Lower lobe of right lung (tissue), 2 donors: ENCODE measurements at regions not wholly inside any gene's neighbourhood (a gene's known extent, or its start where the extent isn't known, plus 50 kb on each side); places are given as distances from the start of the nearest gene placed in this dataset.

Experiments used
- ATAC-seq, 2 donors: fragments of 200-7000 bp; cut with Tn5 transposase; one replicate each; pipeline ENCODE4 v1.9.1; 2020 to 2022; ENCODE audit warnings: mild to moderate bottlenecking in 2 of 2, moderate library complexity in 2 of 2
- DNase-seq: peaks from one replicate; pipeline ENCODE4 v3.0.0-alpha.2; 2020
- H3K27ac ChIP-seq: fragments of 200-600 bp; one replicate; pipeline ENCODE4 v1.8.0; 2022
- H3K27me3 ChIP-seq: fragments of 200-600 bp; one replicate; pipeline ENCODE4 v1.8.0; 2022; ENCODE audit warnings: low read depth
- H3K36me3 ChIP-seq: fragments of 200-600 bp; one replicate; pipeline ENCODE4 v1.8.0; 2022; ENCODE audit warnings: mild to moderate bottlenecking
- H3K4me1 ChIP-seq: fragments of 200-600 bp; one replicate; pipeline ENCODE4 v1.8.0; 2022
- H3K4me3 ChIP-seq: fragments of 200-600 bp; one replicate; pipeline ENCODE4 v1.8.0; 2022; ENCODE audit warnings: mild to moderate bottlenecking
- H3K9me3 ChIP-seq: fragments of 200-600 bp; one replicate; pipeline ENCODE4 v1.8.0; 2022
- CTCF ChIP-seq: fragments of 200-600 bp; IDR thresholded peaks from one replicate; pipeline ENCODE4 v1.8.0; 2022; ENCODE audit warnings: antibody characterized with exemption, mild to moderate bottlenecking
- intact Hi-C: fragments of 100-400 bp; cut with DNase I; formaldehyde crosslinking; loops from one replicate; pipeline ENCODE4 v1.11.0; 2022
- donor health status: DM: no; HTN: yes; CAD: no; lungs with severe emphysema.

GRCh38 chr4:174080361-174080760 lies 203.1 kb downstream of the FBXO8 start:
- no peak for ATAC-seq
- Histone ChIP-seq H3K4me1 (no peaks in the 10 kb centered on the region), H3K4me3 (no peak overlapping the region), H3K27ac (no peak overlapping the region), H3K27me3 (no peaks in the 10 kb centered on the region), H3K36me3 (no peaks in the 10 kb centered on the region), H3K9me3 (no peaks in the 10 kb centered on the region)
- DNase-seq = no peak
- TF ChIP-seq CTCF = no peak
- intact Hi-C loops = no loop called here

GRCh38 chr4:174071595-174071994 lies 211.9 kb downstream of the FBXO8 start:
- Histone ChIP-seq H3K4me1 (no peaks in the 10 kb centered on the region), H3K9me3 (no peaks in the 10 kb centered on the region), H3K4me3 (no peak overlapping the region), H3K27ac (no peak overlapping the region), H3K36me3 (no peaks in the 10 kb centered on the region), H3K27me3 (no peaks in the 10 kb centered on the region)
- DNase-seq (no peak), ATAC-seq (no peak)
- TF ChIP-seq CTCF = no peak
- intact Hi-C loops = no loop called here

GRCh38 chr4:174069848-174070330 lies 213.6 kb downstream of the FBXO8 start:
- Histone ChIP-seq H3K27ac (no peak overlapping the region), H3K9me3 (no peaks in the 10 kb centered on the region), H3K4me3 (no peak overlapping the region), H3K36me3 (no peaks in the 10 kb centered on the region), H3K4me1 (no peaks in the 10 kb centered on the region), H3K27me3 (no peaks in the 10 kb centered on the region)
- TF ChIP-seq CTCF = no peak
- ATAC-seq (no peak), DNase-seq (no peak)
- intact Hi-C loops = no loop called here

- DNase-seq (no peak), ATAC-seq (no peak)
- no peaks in the 10 kb centered on the region for H3K9me3 ChIP-seq
- H3K27ac ChIP-seq = no peak overlapping the region
- H3K36me3 ChIP-seq = no peaks in the 10 kb centered on the region
- H3K4me1 ChIP-seq = no peaks in the 10 kb centered on the region
- no peaks in the 10 kb centered on the region for H3K27me3 ChIP-seq
- TF ChIP-seq CTCF = no peak
- intact Hi-C loops = no loop called here
- H3K4me3 ChIP-seq = no peak overlapping the region
Observed at GRCh38 chr4:174066611-174067205, 216.8 kb downstream of the FBXO8 start.

- H3K4me3 ChIP-seq = no peak overlapping the region
- H3K27ac ChIP-seq = no peak overlapping the region
- no peaks in the 10 kb centered on the region for H3K36me3 ChIP-seq
- H3K27me3 ChIP-seq = no peaks in the 10 kb centered on the region
- ATAC-seq = no peak
- DNase-seq = no peak
- intact Hi-C loops = no loop called here
- no peak for TF ChIP-seq CTCF
- H3K9me3 ChIP-seq = no peaks in the 10 kb centered on the region
- H3K4me1 ChIP-seq = no peaks in the 10 kb centered on the region
Observed at GRCh38 chr4:174062831-174063230, 220.6 kb downstream of the FBXO8 start.
